Ovary (tissue), 7 donors: ENCODE measurements at regions not wholly inside any gene's neighbourhood (a gene's known extent, or its start where the extent isn't known, plus 50 kb on each side); places are given as distances from the start of the nearest gene placed in this dataset.

Experiments used
- DNase-seq, 5 donors: peaks; one replicate each; pipeline ENCODE4 v3.0.0-alpha.2; 2019 to 2020
- H3K27ac ChIP-seq, 2 donors: fragments of 200-600 bp; one replicate each; pipeline versions ENCODE4 v1.5.1 to v1.8.0; 2019 to 2022
- H3K27me3 ChIP-seq: fragments of 200-600 bp; one replicate; pipeline ENCODE4 v1.8.0; 2022
- H3K36me3 ChIP-seq: fragments of 200-600 bp; sonication (generic); one replicate; pipeline ENCODE4 v1.5.1; 2019
- H3K4me1 ChIP-seq: one replicate; pipeline ENCODE4 v1.8.1; 2013; ENCODE audit warnings: mild to moderate bottlenecking, moderate library complexity; ENCODE audit not compliant: insufficient read depth
- H3K4me3 ChIP-seq: fragments of 200-600 bp; sonication (generic); one replicate; pipeline ENCODE4 v1.5.1; 2017
- H3K9me3 ChIP-seq, 2 donors: fragments of 200-600 bp in 1 of 2; sonication (generic) in 1 of 2; one replicate each; pipeline versions ENCODE4 v1.5.1 to v1.8.1; 2013 to 2019; ENCODE audit warnings: mild to moderate bottlenecking in 1 of 2, moderate library complexity in 1 of 2
- EP300 ChIP-seq: sonication (generic); formaldehyde crosslinking; IDR thresholded peaks from one replicate; pipeline ENCODE4 v1.6.1; 2017; ENCODE audit warnings: antibody characterized with exemption
- POLR2A ChIP-seq: fragments of 450-650 bp; IDR thresholded peaks from one replicate; pipeline ENCODE4 v1.6.1; 2017; ENCODE audit warnings: antibody characterized with exemption, mild to moderate bottlenecking, moderate library complexity
- WGBS, 3 donors: extraction: QIAGEN DNeasy Blood & Tissue Kit in 1 of 3; methylation state at CpG; one replicate each; pipeline versions ENCODE4 v1.1.5 to v1.1.7; 2013 to 2017; 5-methylcytosine and 5-hydroxymethylcytosine counted together
- intact Hi-C, 4 donors: fragments of 100-400 bp; cut with DNase I; formaldehyde crosslinking; loops; one replicate each; pipeline versions ENCODE4 v1.11.0 to v1.15.1; 2022 to 2023
- TF ChIP-seq, protein P1 (sequence below), 3 donors: fragments of 450-650 bp in 2 of 3; fragments of 200-600 bp in 1 of 3; IDR thresholded peaks; one replicate each; pipeline versions ENCODE4 v1.5.1 to v1.8.0; 2016 to 2022; ENCODE audit warnings: antibody characterized with exemption in 3 of 3, mild to moderate bottlenecking in 1 of 3
- donor health status: DM: no; HTN: no; CAD: no; lungs with moderate emphysema.
- donor health status: DM: no; HTN: no; CAD: no.
- donor health status: Bipolar disorder and iron deficiency.
- donor health status: DM: no; HTN: no; CAD: no.
- donor health status: DM: yes; HTN: yes; CAD: no.

GRCh38 chr12:45580356-45580969 lies 149.0 kb upstream of the ARID2 start:
- intact Hi-C loops: no loop called here
- DNase-seq: no peak
- H3K27ac ChIP-seq: no peak overlapping the region
- no peaks in the 10 kb centered on the region for H3K27me3 ChIP-seq
- no peak overlapping the region for H3K4me3 ChIP-seq
- TF ChIP-seq EP300 (no peak), POLR2A (no peak)
- TF ChIP-seq, protein P1, sequence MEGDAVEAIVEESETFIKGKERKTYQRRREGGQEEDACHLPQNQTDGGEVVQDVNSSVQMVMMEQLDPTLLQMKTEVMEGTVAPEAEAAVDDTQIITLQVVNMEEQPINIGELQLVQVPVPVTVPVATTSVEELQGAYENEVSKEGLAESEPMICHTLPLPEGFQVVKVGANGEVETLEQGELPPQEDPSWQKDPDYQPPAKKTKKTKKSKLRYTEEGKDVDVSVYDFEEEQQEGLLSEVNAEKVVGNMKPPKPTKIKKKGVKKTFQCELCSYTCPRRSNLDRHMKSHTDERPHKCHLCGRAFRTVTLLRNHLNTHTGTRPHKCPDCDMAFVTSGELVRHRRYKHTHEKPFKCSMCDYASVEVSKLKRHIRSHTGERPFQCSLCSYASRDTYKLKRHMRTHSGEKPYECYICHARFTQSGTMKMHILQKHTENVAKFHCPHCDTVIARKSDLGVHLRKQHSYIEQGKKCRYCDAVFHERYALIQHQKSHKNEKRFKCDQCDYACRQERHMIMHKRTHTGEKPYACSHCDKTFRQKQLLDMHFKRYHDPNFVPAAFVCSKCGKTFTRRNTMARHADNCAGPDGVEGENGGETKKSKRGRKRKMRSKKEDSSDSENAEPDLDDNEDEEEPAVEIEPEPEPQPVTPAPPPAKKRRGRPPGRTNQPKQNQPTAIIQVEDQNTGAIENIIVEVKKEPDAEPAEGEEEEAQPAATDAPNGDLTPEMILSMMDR (IDR thresholded peaks at IDR 0.05): no peak
- peaks cover 2% of the 10 kb centered on the region for H3K4me1 ChIP-seq
- no peaks in the 10 kb centered on the region for H3K9me3 ChIP-seq
- H3K36me3 ChIP-seq: no peaks in the 10 kb centered on the region
- 82 to 89% (median 87%) methylated on average over 2 of the region's 2 CpGs for WGBS, 3 donors

DNA sequence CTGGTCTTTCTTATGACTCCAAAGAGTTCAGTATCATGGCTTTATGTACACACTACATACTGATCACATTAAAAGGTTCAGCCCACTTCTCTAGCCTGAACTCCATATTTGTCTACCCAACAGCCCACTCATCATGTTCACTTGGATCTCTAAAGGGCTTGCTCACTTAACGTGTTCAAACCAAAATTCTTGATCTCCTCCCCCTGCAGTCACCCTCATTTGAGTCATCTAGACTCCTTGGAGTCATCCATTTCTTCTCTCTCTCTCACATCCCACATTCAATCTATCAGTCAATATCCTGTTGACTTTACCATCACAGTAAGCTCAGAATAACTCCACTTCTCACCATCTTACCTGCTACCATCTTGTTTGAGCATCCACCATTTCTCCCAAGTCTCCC lies 148.4 kb upstream of the ARID2 start:
- H3K36me3 ChIP-seq: no peaks in the 10 kb centered on the region
- TF ChIP-seq, protein P1 (IDR thresholded peaks at IDR 0.05): no peak
- TF ChIP-seq POLR2A (no peak), EP300 (no peak)
- H3K4me3 ChIP-seq: no peak overlapping the region
- DNase-seq: no peak
- WGBS, 3 donors: 92 to 97% (median 97%) methylated on average over 1 of the region's 1 CpG
- intact Hi-C loops: no loop called here
- H3K27me3 ChIP-seq: no peaks in the 10 kb centered on the region
- peaks cover 2% of the 10 kb centered on the region for H3K4me1 ChIP-seq
- no peak overlapping the region for H3K27ac ChIP-seq
- no peaks in the 10 kb centered on the region for H3K9me3 ChIP-seq

- intact Hi-C loops: no loop called here
- Histone ChIP-seq H3K27me3 (no peaks in the 10 kb centered on the region), H3K36me3 (no peaks in the 10 kb centered on the region), H3K4me1 (peaks cover 2% of the 10 kb centered on the region), H3K9me3 (no peaks in the 10 kb centered on the region), H3K4me3 (no peak overlapping the region), H3K27ac (no peak overlapping the region)
- DNase-seq: no peak
- TF ChIP-seq POLR2A (no peak), EP300 (no peak)
- TF ChIP-seq, protein P1 (IDR thresholded peaks at IDR 0.05): no peak
- 48 to 62% (median 55%) methylated on average over 1 of the region's 1 CpG for WGBS, 3 donors
Observed at GRCh38 chr12:45582536-45582935, 147.0 kb upstream of the ARID2 start.

DNA sequence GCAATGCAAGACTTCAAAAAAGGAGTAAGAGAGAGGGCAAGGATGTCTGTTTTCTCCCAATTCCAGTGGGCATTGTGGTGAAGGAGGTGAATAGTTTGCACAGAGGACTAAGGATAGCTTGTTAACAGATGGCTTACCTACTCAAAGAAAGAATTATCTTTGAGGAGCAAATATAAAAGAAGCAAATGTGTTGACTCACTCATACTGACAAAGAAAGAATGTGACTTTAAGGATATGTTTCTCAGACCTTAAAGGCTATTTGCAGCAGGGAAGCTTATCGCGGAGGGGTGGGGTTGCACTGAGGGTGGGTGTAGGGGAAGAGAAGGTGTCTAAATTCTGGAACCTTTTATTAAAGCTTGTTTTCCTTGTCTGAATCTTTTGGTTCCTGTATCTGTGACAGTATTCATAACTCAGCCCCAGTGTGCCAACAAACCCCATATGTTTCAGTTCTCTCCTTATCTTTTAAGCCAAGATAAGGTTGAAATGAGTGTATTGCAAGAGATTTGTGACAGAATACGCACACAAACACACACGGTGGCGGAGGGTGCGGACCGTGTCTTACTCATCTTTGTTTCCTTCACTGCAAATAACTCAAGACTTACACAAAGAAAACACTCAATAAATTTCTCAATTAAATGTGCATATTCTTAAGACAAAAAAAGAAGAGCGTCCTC lies 146.4 kb upstream of the ARID2 start:
- intact Hi-C loops: no loop called here
- H3K4me1 ChIP-seq: peaks cover 2% of the 10 kb centered on the region
- H3K36me3 ChIP-seq: no peaks in the 10 kb centered on the region
- H3K9me3 ChIP-seq: no peaks in the 10 kb centered on the region
- no peak overlapping the region for H3K27ac ChIP-seq
- H3K4me3 ChIP-seq: no peak overlapping the region
- DNase-seq: no peak
- whole genome bisulfite sequencing, 3 donors: 8 to 9% (median 8%) methylated on average over 8 of the region's 8 CpGs
- TF ChIP-seq, protein P1 (IDR thresholded peaks at IDR 0.05): no peak
- TF ChIP-seq EP300 (no peak), POLR2A (no peak)
- no peaks in the 10 kb centered on the region for H3K27me3 ChIP-seq
